ENCODE measurements at regions not wholly inside any gene's neighbourhood (a gene's known extent, or its start where the extent isn't known, plus 50 kb on each side); places are given as distances from the start of the nearest gene placed in this dataset.
A peak's percentile ranks its signal among the peaks of the same experiment; 100 is the strongest.
"Not testable (repeated sequence)": the region's sequence is repeated elsewhere in the genome, so short reads cannot be mapped to it uniquely, and the experiment has no call there.

GRCh38 chr14:95818581-95818980, 58.1 kb upstream of the TUNAR start:
- no peak for DNase-seq

DNA sequence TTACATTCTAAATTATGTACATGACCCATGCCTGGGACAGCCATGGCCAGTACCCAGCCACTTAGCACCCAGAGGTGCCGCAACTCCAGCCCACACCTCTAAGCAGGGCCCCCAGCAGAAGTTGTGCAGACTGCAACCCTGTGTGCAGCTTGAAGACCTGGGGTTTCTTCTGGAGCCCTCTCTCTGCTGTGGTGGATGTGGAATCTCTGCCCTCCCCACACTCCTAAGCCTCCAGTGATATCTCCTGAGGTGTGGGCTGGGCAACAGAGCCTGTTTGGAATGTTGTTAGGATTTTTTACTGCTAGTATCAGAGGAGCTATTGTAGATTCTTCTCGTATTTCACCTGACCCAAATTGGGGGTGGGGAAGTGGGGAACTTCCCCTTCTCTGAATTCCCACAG, 59.4 kb upstream of the TUNAR start:
- DNase-seq = no peak

DNA sequence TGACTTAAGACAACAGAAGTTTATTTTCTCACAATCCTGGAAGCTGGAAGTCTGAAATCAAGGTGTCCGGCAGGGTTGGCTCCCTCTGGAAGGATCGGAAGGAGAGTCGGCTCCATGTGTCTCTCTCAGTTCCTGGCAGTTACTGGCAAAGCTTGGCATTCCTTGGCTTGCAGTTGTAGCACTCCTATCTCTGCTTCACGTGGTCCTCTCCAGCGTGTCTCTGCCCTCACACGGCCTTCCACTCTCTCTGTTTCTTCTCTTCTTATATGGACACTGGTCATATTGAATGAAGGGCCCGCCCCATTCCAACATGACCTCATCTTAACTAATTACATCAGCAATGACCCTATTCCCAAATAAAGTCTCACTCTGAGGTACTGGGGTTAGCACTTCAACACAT, 60.1 kb upstream of the TUNAR start:
- DNase-seq = no peak

DNA sequence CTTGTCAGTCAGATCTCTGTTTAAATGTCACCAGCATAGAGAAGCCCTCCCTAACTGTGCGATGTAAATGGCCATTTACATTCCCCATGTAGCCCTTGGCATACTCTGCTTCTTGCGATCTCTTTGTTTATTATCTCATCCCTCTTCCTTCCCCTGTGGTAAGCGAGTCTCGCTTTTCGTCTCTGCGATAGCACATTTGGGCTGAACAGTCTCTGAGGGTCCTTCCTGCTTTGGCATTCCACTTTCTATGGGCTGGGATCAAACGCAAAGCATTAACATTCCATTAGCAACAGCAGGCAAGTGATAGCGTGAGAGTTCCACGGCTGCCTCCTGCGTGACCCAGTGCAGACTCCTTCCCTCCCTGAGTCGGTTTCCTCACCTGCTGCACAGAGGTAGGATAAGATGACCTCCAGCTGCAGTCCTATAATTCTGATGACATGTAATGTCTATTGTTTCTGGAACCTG, 61.4 kb upstream of the TUNAR start:
- DNase-seq = no peak

GRCh38 chr14:95814363-95815225, 62.0 kb upstream of the TUNAR start:
- no peak for DNase-seq

DNA sequence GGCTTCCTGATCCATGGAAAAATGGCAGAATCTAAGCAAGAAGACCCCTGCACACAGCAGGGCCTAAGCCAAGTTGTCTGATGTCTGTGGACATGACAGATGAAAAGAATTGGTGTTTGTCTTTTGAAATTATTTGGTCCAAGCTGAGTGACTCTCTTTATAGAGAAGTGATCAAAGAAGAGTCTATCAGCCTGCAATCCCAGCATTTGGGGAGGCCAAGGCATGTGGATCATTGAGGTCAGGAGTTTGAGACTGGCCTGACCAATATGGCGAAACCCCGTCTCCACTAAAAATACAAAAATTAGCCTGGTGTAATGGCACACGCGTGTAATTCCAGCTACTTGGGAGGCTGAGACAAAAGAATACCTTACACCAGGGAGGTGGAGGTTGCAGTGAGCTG, 64.8 kb upstream of the TUNAR start:
- no peak for DNase-seq

GRCh38 chr14:95808371-95808770, 68.3 kb upstream of the TUNAR start:
- no peak for DNase-seq

DNA sequence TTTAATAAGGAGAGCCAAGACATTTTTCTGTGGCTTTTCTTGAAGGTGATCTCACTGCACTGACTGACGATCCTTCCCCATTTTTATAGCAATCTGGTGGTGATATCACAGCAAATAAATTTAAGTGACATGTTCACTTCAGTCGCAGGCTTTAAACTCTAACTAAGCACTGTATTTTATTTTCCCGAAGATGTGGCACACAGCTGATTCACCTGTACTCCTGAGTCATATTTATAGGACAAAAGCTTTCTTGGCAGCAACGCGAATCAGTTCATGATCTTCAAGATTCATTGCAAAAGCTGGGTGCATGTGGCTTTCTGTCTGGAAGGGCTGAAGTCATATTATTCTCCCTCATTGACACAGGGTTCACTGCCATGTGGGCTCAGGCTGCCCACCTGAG, 79.8 kb upstream of the TUNAR start:
- no peak for DNase-seq

GRCh38 chr14:95787941-95788340, 74.0 kb upstream of the TCL1A start:
- no peak for DNase-seq

GRCh38 chr14:95786566-95786965, 72.6 kb upstream of the TCL1A start:
- DNase-seq = no peak

DNA sequence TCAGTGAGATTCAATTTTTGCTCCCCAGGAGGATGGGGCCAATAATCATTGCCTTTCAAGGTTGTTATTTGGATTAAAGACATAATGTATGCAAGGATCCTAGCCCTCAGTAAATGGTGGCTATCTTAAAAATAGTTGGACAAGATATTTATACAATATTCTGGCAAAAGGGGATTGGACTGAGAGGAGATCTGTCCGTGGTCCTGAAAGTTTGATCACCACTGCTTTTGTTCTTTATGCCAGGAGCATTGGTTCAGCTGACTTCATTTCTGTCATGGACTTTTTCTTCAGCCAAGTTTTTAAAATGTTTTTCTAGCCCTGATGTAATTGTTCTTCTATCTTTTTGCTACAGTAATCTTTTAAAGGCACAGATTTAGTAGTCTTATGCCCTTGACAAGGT, 70.2 kb upstream of the TCL1A start:
- no peak for DNase-seq

- DNase-seq = peak; percentile 72
Measured at GRCh38 chr14:95776798-95777534, 63.0 kb upstream of the TCL1A start.

DNA sequence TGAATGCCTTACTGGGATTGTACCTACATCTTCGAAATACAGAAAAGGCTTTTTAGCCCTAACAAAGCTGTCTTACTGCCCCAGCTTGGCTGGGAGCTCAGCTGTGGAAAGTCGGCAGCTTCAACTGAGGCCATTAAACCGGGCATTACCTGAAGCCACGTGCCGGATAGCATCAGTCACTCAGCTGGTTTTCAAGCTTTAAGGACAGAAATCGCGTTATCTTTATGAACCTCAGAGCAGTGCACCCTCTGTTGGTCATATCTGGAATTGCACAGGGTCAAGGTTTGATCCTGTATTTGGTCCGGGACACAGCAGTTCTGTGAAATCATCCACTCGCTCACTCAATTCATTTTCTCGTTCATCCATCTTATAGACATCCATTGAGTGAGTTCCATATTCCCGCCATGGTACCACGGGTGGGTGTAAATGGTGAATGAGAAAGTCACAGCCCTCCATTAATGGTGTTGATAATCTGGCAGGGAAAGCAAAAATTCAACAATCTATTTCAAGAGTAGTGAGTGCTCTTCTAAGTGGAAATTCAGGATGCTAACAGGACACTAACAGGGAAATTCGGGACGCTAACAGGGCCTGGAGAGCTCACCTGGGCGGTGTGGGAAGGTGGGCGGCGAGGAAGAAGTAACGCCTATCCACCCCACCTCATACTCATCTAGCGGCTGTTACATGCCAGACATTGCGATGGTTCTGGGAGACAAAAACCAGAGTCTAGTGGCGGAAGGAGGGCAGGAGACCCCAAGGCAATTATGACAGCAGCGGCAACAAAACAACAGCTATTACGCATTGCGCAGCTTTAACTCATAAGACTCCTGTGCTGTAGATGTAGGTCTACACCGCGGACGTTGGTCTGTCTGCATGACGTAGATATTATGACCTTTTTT, 60.6 kb upstream of the TCL1A start:
- DNase-seq = no peak

DNA sequence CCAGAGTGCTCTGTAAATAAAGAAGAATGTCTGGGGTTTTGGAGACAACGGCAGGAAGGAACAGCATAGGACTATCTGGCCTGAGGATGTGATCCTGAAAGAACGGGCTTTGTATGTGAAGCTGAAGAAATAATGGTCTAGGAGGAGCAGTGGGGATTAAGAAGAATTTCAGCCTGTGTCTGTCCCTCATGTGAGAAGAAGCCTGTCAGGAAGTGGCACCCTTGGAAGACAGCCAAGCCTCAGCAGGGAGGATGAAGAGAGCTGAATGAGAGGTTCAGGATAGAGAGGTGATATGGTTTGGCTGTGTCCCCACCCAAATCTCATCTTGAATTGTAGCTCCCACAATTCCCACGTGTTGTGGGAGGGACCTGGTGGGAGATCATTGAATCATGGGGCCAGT, 56.9 kb upstream of the TCL1A start:
- DNase-seq = no peak

DNA sequence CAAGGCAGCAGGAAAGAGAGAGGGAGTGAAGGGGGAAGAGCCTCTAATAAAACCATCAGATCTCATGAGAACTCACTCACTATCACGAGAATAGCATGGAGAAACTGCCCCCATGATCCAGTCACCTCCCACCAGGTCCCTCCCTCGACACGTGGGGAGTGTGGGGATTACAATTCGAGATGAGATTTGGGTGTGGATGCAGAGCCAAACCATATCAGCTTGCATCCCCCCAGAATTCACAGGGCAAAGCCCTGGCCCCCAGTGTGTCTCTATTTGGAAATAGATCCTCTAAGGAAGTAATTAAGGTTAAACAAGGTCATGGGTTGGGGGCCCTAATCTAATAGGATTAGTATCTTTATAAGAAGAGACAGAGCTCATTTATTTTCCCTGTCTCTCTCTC, 56.1 kb upstream of the TCL1A start:
- DNase-seq = no peak

- not testable (repeated sequence) for DNase-seq
Measured at GRCh38 chr14:95769431-95769830, 55.5 kb upstream of the TCL1A start.

DNA sequence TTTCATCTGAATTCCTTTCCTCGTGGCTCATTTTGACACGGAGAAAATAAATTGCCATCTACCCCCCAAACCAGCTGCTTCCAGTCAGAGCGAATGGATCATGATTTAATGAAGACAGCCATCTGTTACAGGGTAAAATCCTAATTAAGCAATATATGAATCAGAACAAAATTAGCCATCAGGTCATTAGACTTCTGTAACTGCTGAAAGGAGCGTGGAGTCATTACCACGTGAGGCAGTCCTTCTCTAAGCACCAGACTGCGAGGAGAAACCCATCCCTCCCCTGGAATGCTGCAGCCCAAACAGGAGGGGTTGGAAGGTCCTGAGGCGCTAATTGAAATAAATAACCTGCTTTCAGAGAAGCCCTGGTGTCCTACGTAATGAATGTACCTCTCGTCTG, 51.1 kb upstream of the TCL1A start:
- DNase-seq = no peak

- DNase-seq = no peak
Measured at GRCh38 chr14:95763875-95764274, 50.0 kb upstream of the TCL1A start.

All from NCI-H2107 (cell line).